HCT116 (cell line): ENCODE measurements at regions not wholly inside any gene's neighbourhood (a gene's known extent, or its start where the extent isn't known, plus 50 kb on each side); places are given as distances from the start of the nearest gene placed in this dataset.

Experiments used
- ATF3 ChIP-seq: IDR thresholded peaks from 2 replicates; pipeline ENCODE4 v1.6.1; 2012
- CEBPB ChIP-seq: IDR thresholded peaks from 2 replicates; pipeline ENCODE4 v1.6.1; 2012; ENCODE audit warnings: low read depth
- EZH2 ChIP-seq: fragments of 200-600 bp; sonication (generic); IDR thresholded peaks from 2 replicates; pipeline ENCODE4 v1.6.1; 2017; ENCODE audit warnings: antibody characterized with exemption, mixed run types
- EZH2phosphoT487 ChIP-seq: fragments of 200-600 bp; IDR thresholded peaks from 2 replicates; pipeline ENCODE4 v1.6.1; 2018; ENCODE audit warnings: antibody characterized with exemption, borderline replicate concordance
- MAX ChIP-seq: IDR thresholded peaks from 2 replicates; pipeline ENCODE4 v1.6.1; 2012
- POLR2A ChIP-seq: IDR thresholded peaks from 2 replicates; pipeline ENCODE4 v1.7.0; 2011; ENCODE audit warnings: borderline replicate concordance; ENCODE audit not compliant: insufficient read depth, insufficient read length; ENCODE audit errors: extremely low read depth
- POLR2AphosphoS5 ChIP-seq: IDR thresholded peaks from 2 replicates; pipeline ENCODE4 v1.6.1; 2011; ENCODE audit warnings: mild to moderate bottlenecking, low read depth, low read length, moderate library complexity
- ZFX ChIP-seq: fragments of 450-650 bp; IDR thresholded peaks from 2 replicates; pipeline ENCODE4 v1.6.1; 2017
- TF ChIP-seq, protein P1 (sequence below), 3 experiments: fragments of 200-600 bp in 1 of 3; sonication (generic) in 1 of 3; IDR thresholded peaks in 2 of 3; conservative IDR thresholded peaks in 1 of 3; 2 replicates each; pipeline ENCODE4 v1.5.1; 2012 to 2017; ENCODE audit warnings: low read depth in 2 of 3, low read length in 2 of 3, antibody characterized with exemption in 1 of 3, borderline replicate concordance in 1 of 3, control low read depth in 1 of 3, mild to moderate bottlenecking in 1 of 3, mixed read lengths in 1 of 3, mixed run types in 1 of 3, moderate library complexity in 1 of 3; ENCODE audit not compliant: insufficient read depth in 1 of 3

DNA sequence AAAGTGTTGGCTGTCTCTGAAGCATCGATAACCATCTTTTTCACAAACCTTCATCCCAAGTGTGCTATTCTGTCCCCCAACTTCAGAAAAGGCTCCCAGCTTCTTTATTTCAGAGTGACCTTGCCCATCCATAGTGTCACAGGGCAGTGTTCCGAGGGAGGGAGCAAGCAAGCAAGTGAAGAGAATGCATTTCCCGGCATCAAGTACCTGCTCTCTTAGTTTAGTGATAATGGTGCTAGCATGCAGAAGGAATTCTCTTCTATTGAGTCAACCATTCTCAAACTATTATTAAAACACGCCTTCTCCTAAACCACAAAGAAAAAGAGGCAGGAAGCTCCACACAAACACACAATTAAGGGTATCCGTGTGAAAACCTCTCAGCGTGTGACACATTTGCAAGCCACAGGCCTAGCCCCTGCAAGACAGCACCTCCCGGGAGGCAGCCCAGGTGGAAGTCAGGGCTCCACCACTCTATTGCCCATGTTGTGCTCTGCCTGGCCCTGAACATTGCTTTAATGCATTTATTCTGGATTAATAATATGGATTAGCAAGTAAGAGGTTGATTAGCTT lies 504.9 kb downstream of the GALR1 start:
- TF ChIP-seq POLR2AphosphoS5 = no peak
- TF ChIP-seq EZH2 = no peak
- TF ChIP-seq, protein P1, sequence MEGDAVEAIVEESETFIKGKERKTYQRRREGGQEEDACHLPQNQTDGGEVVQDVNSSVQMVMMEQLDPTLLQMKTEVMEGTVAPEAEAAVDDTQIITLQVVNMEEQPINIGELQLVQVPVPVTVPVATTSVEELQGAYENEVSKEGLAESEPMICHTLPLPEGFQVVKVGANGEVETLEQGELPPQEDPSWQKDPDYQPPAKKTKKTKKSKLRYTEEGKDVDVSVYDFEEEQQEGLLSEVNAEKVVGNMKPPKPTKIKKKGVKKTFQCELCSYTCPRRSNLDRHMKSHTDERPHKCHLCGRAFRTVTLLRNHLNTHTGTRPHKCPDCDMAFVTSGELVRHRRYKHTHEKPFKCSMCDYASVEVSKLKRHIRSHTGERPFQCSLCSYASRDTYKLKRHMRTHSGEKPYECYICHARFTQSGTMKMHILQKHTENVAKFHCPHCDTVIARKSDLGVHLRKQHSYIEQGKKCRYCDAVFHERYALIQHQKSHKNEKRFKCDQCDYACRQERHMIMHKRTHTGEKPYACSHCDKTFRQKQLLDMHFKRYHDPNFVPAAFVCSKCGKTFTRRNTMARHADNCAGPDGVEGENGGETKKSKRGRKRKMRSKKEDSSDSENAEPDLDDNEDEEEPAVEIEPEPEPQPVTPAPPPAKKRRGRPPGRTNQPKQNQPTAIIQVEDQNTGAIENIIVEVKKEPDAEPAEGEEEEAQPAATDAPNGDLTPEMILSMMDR (IDR thresholded peaks at IDR 0.05 in 2 of 3, conservative IDR thresholded peaks at IDR 0.05 in 1 of 3; ENCODE audit: borderline replicate concordance in 1 of 3, insufficient read depth in 1 of 3, low read depth in 2 of 3, low read length in 2 of 3) = no peak
- no peak for TF ChIP-seq CEBPB
- no peak for TF ChIP-seq ZFX
- TF ChIP-seq MAX = no peak
- no peak for TF ChIP-seq POLR2A
- TF ChIP-seq ATF3 = no peak
- TF ChIP-seq EZH2phosphoT487 = no peak
